Mesenchymal stem cell (in vitro differentiated cells and primary cell): ENCODE measurements at regions not wholly inside any gene's neighbourhood (a gene's known extent, or its start where the extent isn't known, plus 50 kb on each side); places are given as distances from the start of the nearest gene placed in this dataset.

ENCODE experiments used
- DNase-seq: peaks from one replicate; pipeline ENCODE4 v3.0.0-alpha.2; 2013
- H2AFZ ChIP-seq: one replicate; pipeline ENCODE4 v1.6.1; 2013; ENCODE audit warnings: low read depth, mild to moderate bottlenecking, control low read depth, inconsistent platforms, low read length, moderate library complexity
- H2AK5ac ChIP-seq: 2 replicates; pipeline ENCODE4 v1.6.1; 2013; ENCODE audit warnings: low read length, moderate library complexity, mild to moderate bottlenecking, inconsistent platforms; ENCODE audit not compliant: severe bottlenecking
- H2BK120ac ChIP-seq: one replicate; pipeline ENCODE4 v1.6.1; 2013; ENCODE audit warnings: low read depth, mild to moderate bottlenecking, inconsistent platforms, low read length, moderate library complexity
- H2BK12ac ChIP-seq, 2 experiments: one replicate each; pipeline ENCODE4 v1.6.1; 2013; ENCODE audit warnings: inconsistent platforms in 2 of 2, low read length in 2 of 2, mild to moderate bottlenecking in 2 of 2, moderate library complexity in 2 of 2, control low read depth in 1 of 2
- H2BK15ac ChIP-seq: one replicate; pipeline ENCODE4 v1.6.1; 2013; ENCODE audit warnings: mild to moderate bottlenecking, low read depth, inconsistent platforms; ENCODE audit not compliant: poor library complexity, severe bottlenecking
- H2BK5ac ChIP-seq: 2 replicates; pipeline ENCODE4 v1.6.1; 2013; ENCODE audit warnings: low read depth, mild to moderate bottlenecking, low read length, control low read depth, inconsistent platforms; ENCODE audit not compliant: poor library complexity, severe bottlenecking
- H3K14ac ChIP-seq, 2 experiments: one replicate each; pipeline ENCODE4 v1.6.1; 2013; ENCODE audit warnings: inconsistent platforms in 2 of 2, low read length in 2 of 2, control low read depth in 1 of 2, mild to moderate bottlenecking in 1 of 2, moderate library complexity in 1 of 2
- H3K18ac ChIP-seq, 2 experiments: one replicate each; pipeline ENCODE4 v1.6.1; 2013; ENCODE audit warnings: inconsistent platforms in 2 of 2, low read length in 2 of 2, control low read depth in 1 of 2, low read depth in 1 of 2, mild to moderate bottlenecking in 1 of 2
- H3K23ac ChIP-seq, 2 experiments: one replicate each; pipeline ENCODE4 v1.6.1; 2013; ENCODE audit warnings: inconsistent platforms in 2 of 2, low read length in 2 of 2, mild to moderate bottlenecking in 2 of 2, moderate library complexity in 2 of 2, control low read depth in 1 of 2
- H3K27ac ChIP-seq: 2 replicates; pipeline ENCODE4 v1.5.1; 2013; ENCODE audit warnings: mild to moderate bottlenecking, moderate library complexity, low read length, control low read depth, inconsistent platforms; ENCODE audit not compliant: poor library complexity, severe bottlenecking
- H3K27me3 ChIP-seq, 2 experiments: 2 replicates each; pipeline versions ENCODE4 v1.6.1 to v1.7.0; 2013; ENCODE audit warnings: low read length in 2 of 2, mild to moderate bottlenecking in 2 of 2, moderate library complexity in 2 of 2, control low read depth in 1 of 2, inconsistent platforms in 1 of 2; ENCODE audit not compliant: control insufficient read depth in 1 of 2, insufficient read depth in 1 of 2
- H3K36me3 ChIP-seq, 2 experiments: 2 replicates each; pipeline versions ENCODE4 v1.6.1 to v1.7.0; 2013; ENCODE audit warnings: low read length in 2 of 2, control low read depth in 1 of 2, inconsistent platforms in 1 of 2, low read depth in 1 of 2, mild to moderate bottlenecking in 1 of 2; ENCODE audit not compliant: insufficient read depth in 2 of 2, control insufficient read depth in 1 of 2
- H3K4ac ChIP-seq, 2 experiments: one replicate each; pipeline ENCODE4 v1.6.1; 2013; ENCODE audit warnings: inconsistent platforms in 2 of 2, low read length in 2 of 2, mild to moderate bottlenecking in 2 of 2, moderate library complexity in 2 of 2, control low read depth in 1 of 2, low read depth in 1 of 2
- H3K4me1 ChIP-seq: 2 replicates; pipeline ENCODE4 v1.6.1; 2013; ENCODE audit warnings: low read depth, low read length, control low read depth; ENCODE audit not compliant: control insufficient read depth, insufficient read depth
- H3K4me2 ChIP-seq: 2 replicates; pipeline ENCODE4 v1.6.1; 2013; ENCODE audit warnings: low read length, mild to moderate bottlenecking, inconsistent platforms; ENCODE audit not compliant: poor library complexity, severe bottlenecking
- H3K4me3 ChIP-seq, 2 experiments: 2 replicates each; pipeline versions ENCODE4 v1.5.1 to v1.7.0; 2013; ENCODE audit warnings: low read length in 2 of 2, mild to moderate bottlenecking in 2 of 2, control low read depth in 1 of 2, low read depth in 1 of 2; ENCODE audit not compliant: insufficient read depth in 1 of 2
- H3K79me1 ChIP-seq: replicated peaks from 2 replicates; pipeline ENCODE4 v1.6.1; 2013; ENCODE audit warnings: mild to moderate bottlenecking, control low read depth, low read length, inconsistent platforms; ENCODE audit not compliant: poor library complexity, severe bottlenecking
- H3K9ac ChIP-seq: 2 replicates; pipeline ENCODE4 v1.7.0; 2013; ENCODE audit warnings: mild to moderate bottlenecking, low read length, moderate library complexity
- H3K9me3 ChIP-seq: 2 replicates; pipeline ENCODE4 v1.7.0; 2013; ENCODE audit warnings: mild to moderate bottlenecking, low read length; ENCODE audit not compliant: control insufficient read depth
- H4K8ac ChIP-seq: one replicate; pipeline ENCODE4 v1.6.1; 2013; ENCODE audit warnings: inconsistent platforms, mild to moderate bottlenecking, low read length, moderate library complexity
- H4K91ac ChIP-seq: one replicate; pipeline ENCODE4 v1.6.1; 2013; ENCODE audit warnings: mild to moderate bottlenecking, low read length, inconsistent platforms
- WGBS: methylation state at CpG from one replicate; pipeline ENCODE4 v1.1.7; 2013; ENCODE audit warnings: mixed read lengths; 5-methylcytosine and 5-hydroxymethylcytosine counted together

DNA sequence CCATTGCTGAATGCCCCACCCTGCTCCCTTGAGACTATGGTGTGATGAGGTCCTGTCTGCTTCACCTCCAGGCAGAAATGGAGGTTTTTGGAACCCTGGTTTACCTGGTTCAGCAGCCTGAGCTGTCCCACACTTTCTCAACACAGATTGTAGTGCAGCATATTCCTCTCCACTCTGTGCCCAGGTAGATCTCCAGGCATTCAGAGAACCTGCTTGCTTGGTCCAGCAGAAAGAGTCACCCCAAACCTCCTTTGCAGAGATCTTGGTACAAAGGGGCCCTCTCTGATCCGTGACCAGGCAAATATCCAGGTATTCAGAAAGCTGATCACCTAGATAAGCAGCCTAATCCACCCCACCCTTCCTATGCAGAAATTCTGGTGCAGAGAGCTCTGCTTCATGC lies 1288.2 kb upstream of the CRIM1 start:
- Histone ChIP-seq H3K23ac (no peak overlapping the region), H3K36me3 (no peaks in the 10 kb centered on the region), H2BK12ac (no peak overlapping the region), H3K27me3 (no peaks in the 10 kb centered on the region), H4K8ac (no peak overlapping the region), H3K4me2 (no peak overlapping the region), H2AK5ac (no peak overlapping the region), H2BK5ac (no peak overlapping the region), H2BK15ac (no peak overlapping the region), H2AFZ (no peak overlapping the region), H3K9ac (no peak overlapping the region), H3K18ac (no peak overlapping the region), H3K9me3 (peaks cover 20% of the 10 kb centered on the region), H3K27ac (no peak overlapping the region), H3K14ac (no peak overlapping the region), H2BK120ac (no peak overlapping the region), H3K4ac (no peak overlapping the region), H3K4me1 (no peaks in the 10 kb centered on the region), H3K79me1 (no peaks in the 10 kb centered on the region), H4K91ac (no peak overlapping the region), H3K4me3 (no peak overlapping the region)
- no peak for DNase-seq
- 65% methylated on average over 1 of the region's 1 CpG for WGBS

DNA sequence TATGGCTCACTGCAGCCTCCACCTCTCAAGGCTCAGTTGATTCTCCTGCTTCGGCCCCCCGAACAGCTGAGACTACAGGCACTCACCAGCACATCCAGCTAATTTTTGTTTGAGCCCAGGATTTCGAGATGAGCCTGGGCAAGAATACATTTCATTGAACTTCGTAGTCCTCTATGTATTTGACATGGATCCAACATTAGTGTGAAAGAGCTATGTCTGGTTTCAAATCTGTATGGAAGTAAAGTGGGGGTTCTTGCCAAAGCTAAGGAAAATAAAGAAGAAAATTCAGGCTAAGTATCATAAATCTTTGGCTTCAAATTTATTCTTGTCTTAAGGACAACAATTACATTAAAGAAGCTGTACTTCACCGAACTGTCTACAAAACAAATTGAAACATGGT lies 1291.7 kb upstream of the CRIM1 start:
- Histone ChIP-seq H2BK15ac (no peak overlapping the region), H2BK12ac (no peak overlapping the region), H2AK5ac (no peak overlapping the region), H3K27me3 (no peaks in the 10 kb centered on the region), H2BK5ac (no peak overlapping the region), H4K8ac (no peak overlapping the region), H2BK120ac (no peak overlapping the region), H3K27ac (no peak overlapping the region), H3K4me1 (no peaks in the 10 kb centered on the region), H4K91ac (no peak overlapping the region), H2AFZ (no peak overlapping the region), H3K18ac (no peak overlapping the region), H3K79me1 (no peaks in the 10 kb centered on the region), H3K4me2 (no peak overlapping the region), H3K14ac (no peak overlapping the region), H3K4me3 (no peak overlapping the region), H3K4ac (no peak overlapping the region), H3K9me3 (peaks cover 10% of the 10 kb centered on the region), H3K23ac (no peak overlapping the region), H3K36me3 (no peaks in the 10 kb centered on the region), H3K9ac (no peak overlapping the region)
- DNase-seq = no peak
- WGBS = 89% methylated on average over 4 of the region's 5 CpGs

DNA sequence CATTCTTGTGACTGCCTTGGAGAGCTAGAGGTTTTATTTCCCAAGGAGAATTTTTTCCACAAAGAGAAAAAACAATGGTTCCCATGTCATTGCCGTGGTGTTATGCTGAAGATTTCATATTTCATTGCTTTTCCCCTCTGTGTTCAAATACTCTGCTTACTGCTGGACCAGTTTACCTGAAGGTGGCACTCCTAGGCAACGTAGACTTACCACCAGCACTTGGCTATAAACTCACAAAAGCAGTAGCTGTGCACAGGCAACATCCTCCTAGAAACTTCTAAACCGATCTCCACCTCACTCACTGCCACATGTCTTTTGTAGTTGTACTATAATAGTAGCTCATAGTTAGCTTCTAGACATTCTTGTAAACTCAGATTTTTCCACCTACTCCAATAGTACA lies 1319.7 kb upstream of the CRIM1 start:
- no peaks in the 10 kb centered on the region for H3K79me1 ChIP-seq
- H2BK5ac ChIP-seq = no peak overlapping the region
- H2BK120ac ChIP-seq = no peak overlapping the region
- H3K36me3 ChIP-seq = no peaks in the 10 kb centered on the region
- H3K27ac ChIP-seq = no peak overlapping the region
- H2BK15ac ChIP-seq = no peak overlapping the region
- no peaks in the 10 kb centered on the region for H3K4me1 ChIP-seq
- H3K4me2 ChIP-seq = no peak overlapping the region
- WGBS = 84% methylated on average over 3 of the region's 3 CpGs
- no peak overlapping the region for H3K18ac ChIP-seq
- no peak overlapping the region for H3K9ac ChIP-seq
- no peak for DNase-seq
- no peak overlapping the region for H3K4ac ChIP-seq
- H4K8ac ChIP-seq = no peak overlapping the region
- H2AFZ ChIP-seq = no peak overlapping the region
- no peak overlapping the region for H2BK12ac ChIP-seq
- no peak overlapping the region for H4K91ac ChIP-seq
- H3K23ac ChIP-seq = no peak overlapping the region
- H3K9me3 ChIP-seq = peaks cover 7% of the 10 kb centered on the region
- no peak overlapping the region for H3K14ac ChIP-seq
- no peaks in the 10 kb centered on the region for H3K27me3 ChIP-seq
- no peak overlapping the region for H2AK5ac ChIP-seq
- H3K4me3 ChIP-seq = no peak overlapping the region

DNA sequence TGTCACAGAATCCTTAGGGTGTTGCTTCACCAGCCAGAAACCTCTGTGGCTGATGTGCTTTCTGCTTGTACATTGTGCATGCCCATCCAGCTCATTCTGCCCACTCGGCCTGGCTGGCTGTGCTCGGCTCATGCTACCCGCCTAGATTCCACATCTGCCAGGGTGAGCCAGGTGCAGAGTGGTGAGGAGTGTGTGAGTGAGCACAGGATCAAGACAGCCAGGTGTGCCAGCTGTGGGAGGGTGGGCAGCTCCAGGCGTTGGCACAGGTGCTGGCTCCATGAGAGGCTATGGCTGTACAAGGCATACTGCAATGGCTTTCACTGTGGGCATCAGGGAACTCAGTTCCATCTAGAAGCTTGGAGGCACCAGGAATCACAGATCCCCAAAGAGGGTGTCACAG lies 1321.8 kb upstream of the CRIM1 start:
- Histone ChIP-seq H3K79me1 (no peaks in the 10 kb centered on the region), H4K91ac (no peak overlapping the region), H3K9me3 (peaks cover 7% of the 10 kb centered on the region), H3K27me3 (no peaks in the 10 kb centered on the region), H2BK120ac (no peak overlapping the region), H3K18ac (no peak overlapping the region), H2BK15ac (no peak overlapping the region), H3K36me3 (no peaks in the 10 kb centered on the region), H3K4me2 (no peak overlapping the region), H2BK12ac (no peak overlapping the region), H3K4me3 (no peak overlapping the region), H4K8ac (no peak overlapping the region), H2AFZ (no peak overlapping the region), H3K4me1 (no peaks in the 10 kb centered on the region), H2AK5ac (no peak overlapping the region), H3K9ac (no peak overlapping the region), H2BK5ac (no peak overlapping the region), H3K4ac (no peak overlapping the region), H3K14ac (no peak overlapping the region), H3K23ac (no peak overlapping the region), H3K27ac (no peak overlapping the region)
- no peak for DNase-seq
- WGBS = 90% methylated on average over 4 of the region's 4 CpGs
